Natural killer cell (primary cell): ENCODE measurements at regions not wholly inside any gene's neighbourhood (a gene's known extent, or its start where the extent isn't known, plus 50 kb on each side); places are given as distances from the start of the nearest gene placed in this dataset.

Experiments used
- ATAC-seq, 3 donors: fragments of 150-1000 bp in 2 of 3; fragments of 200-7000 bp in 1 of 3; cut with Tn5 transposase; 1 replicate in 1 of 3; 2 replicates in 2 of 3; pipeline ENCODE4 v1.10.0; 2021; ENCODE audit warnings: mild to moderate bottlenecking in 2 of 3, moderate library complexity in 2 of 3
- DNase-seq, 2 donors: peaks; one replicate each; pipeline versions ENCODE4 v3.0.0 to v3.0.0-alpha.2; 2013 to 2021; ENCODE audit warnings: mixed read lengths in 1 of 2
- H3K27ac ChIP-seq: one replicate; pipeline ENCODE4 v1.5.1; 2013; ENCODE audit warnings: mild to moderate bottlenecking, low read length
- H3K27me3 ChIP-seq: one replicate; pipeline ENCODE4 v1.6.1; 2013; ENCODE audit warnings: low read length; ENCODE audit not compliant: control insufficient read depth, insufficient read depth
- H3K36me3 ChIP-seq: one replicate; pipeline ENCODE4 v1.6.1; 2013; ENCODE audit warnings: low read length; ENCODE audit not compliant: control insufficient read depth, insufficient read depth
- H3K4me1 ChIP-seq: one replicate; pipeline ENCODE4 v1.6.1; 2013; ENCODE audit warnings: low read length; ENCODE audit not compliant: control insufficient read depth, insufficient read depth
- H3K4me3 ChIP-seq: one replicate; pipeline ENCODE4 v1.5.1; 2013; ENCODE audit warnings: low read length
- H3K9me3 ChIP-seq: one replicate; pipeline ENCODE4 v1.6.1; 2013; ENCODE audit warnings: low read length; ENCODE audit not compliant: control insufficient read depth, insufficient read depth
- H3K27ac Mint-ChIP-seq, 2 donors: one replicate each; pipeline ENCODE4 v1.8.0; 2022; ENCODE audit warnings: mild to moderate bottlenecking in 2 of 2, mixed read lengths in 2 of 2, moderate library complexity in 1 of 2
- H3K27me3 Mint-ChIP-seq, 2 donors: one replicate each; pipeline ENCODE4 v1.8.0; 2022; ENCODE audit warnings: low read depth in 2 of 2, mixed read lengths in 2 of 2
- H3K36me3 Mint-ChIP-seq: one replicate; pipeline ENCODE4 v1.8.0; 2022; ENCODE audit warnings: mixed read lengths
- H3K4me1 Mint-ChIP-seq, 2 donors: one replicate each; pipeline ENCODE4 v1.8.0; 2022; ENCODE audit warnings: mixed read lengths in 2 of 2
- H3K4me3 Mint-ChIP-seq: one replicate; pipeline ENCODE4 v1.8.0; 2022; ENCODE audit warnings: mild to moderate bottlenecking, moderate library complexity, mixed read lengths
- H3K9me3 Mint-ChIP-seq, 2 donors: one replicate each; pipeline ENCODE4 v1.8.0; 2022; ENCODE audit warnings: mixed read lengths in 2 of 2
- WGBS: methylation state at CpG from one replicate; pipeline ENCODE4 v1.1.7; 2013; ENCODE audit warnings: missing lambda C conversion rate; ENCODE audit not compliant: insufficient coverage; 5-methylcytosine and 5-hydroxymethylcytosine counted together
- intact Hi-C: fragments of 100-400 bp; cut with micrococcal nuclease; formaldehyde crosslinking; loops from one replicate; pipeline ENCODE4 v1.14.2; 2022
- TF ChIP-seq, protein P1 (sequence below): fragments of 200-600 bp; IDR thresholded peaks from one replicate; pipeline ENCODE4 v1.8.0; 2022; ENCODE audit warnings: antibody characterized with exemption

DNA sequence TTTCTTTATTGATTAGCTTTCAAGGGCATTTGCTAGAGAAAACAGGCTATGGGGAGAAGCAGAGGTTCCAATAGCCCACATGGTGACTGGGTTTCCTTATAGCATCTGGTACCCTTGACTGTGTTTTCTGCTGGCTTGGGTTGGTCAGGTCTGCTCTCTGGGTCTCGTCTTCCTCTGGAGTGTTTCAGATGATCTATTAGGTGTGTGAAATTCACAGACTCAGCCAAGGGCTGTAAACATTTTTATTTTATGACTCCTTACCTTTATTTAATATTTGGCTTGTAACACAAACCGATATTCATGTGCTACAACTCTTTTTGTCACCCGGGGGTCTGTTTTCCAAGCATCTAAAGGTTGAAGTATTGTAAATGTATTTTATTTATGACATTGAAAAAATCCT is 338.9 kb downstream of the GADD45G start:
- no peak for ATAC-seq
- intact Hi-C loops, result no loop called here
- H3K4me3 ChIP-seq, result no peak overlapping the region
- H3K4me1 ChIP-seq, result no peaks in the 10 kb centered on the region
- no peak overlapping the region for H3K27ac Mint-ChIP-seq
- H3K36me3 Mint-ChIP-seq, result no peaks in the 10 kb centered on the region
- H3K4me3 Mint-ChIP-seq, result no peak overlapping the region
- H3K27me3 Mint-ChIP-seq, result peaks cover 25 to 36% of the 10 kb centered on the region in 2 donors
- H3K27ac ChIP-seq, result no peak overlapping the region
- H3K9me3 Mint-ChIP-seq, result no peaks in the 10 kb centered on the region
- H3K9me3 ChIP-seq, result no peaks in the 10 kb centered on the region
- no peaks in the 10 kb centered on the region for H3K4me1 Mint-ChIP-seq
- no peaks in the 10 kb centered on the region for H3K27me3 ChIP-seq
- H3K36me3 ChIP-seq, result no peaks in the 10 kb centered on the region
- WGBS, result 91% methylated on average over 1 of the region's 3 CpGs
- TF ChIP-seq, protein P1, sequence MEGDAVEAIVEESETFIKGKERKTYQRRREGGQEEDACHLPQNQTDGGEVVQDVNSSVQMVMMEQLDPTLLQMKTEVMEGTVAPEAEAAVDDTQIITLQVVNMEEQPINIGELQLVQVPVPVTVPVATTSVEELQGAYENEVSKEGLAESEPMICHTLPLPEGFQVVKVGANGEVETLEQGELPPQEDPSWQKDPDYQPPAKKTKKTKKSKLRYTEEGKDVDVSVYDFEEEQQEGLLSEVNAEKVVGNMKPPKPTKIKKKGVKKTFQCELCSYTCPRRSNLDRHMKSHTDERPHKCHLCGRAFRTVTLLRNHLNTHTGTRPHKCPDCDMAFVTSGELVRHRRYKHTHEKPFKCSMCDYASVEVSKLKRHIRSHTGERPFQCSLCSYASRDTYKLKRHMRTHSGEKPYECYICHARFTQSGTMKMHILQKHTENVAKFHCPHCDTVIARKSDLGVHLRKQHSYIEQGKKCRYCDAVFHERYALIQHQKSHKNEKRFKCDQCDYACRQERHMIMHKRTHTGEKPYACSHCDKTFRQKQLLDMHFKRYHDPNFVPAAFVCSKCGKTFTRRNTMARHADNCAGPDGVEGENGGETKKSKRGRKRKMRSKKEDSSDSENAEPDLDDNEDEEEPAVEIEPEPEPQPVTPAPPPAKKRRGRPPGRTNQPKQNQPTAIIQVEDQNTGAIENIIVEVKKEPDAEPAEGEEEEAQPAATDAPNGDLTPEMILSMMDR, result no peak
- no peak for DNase-seq

DNA sequence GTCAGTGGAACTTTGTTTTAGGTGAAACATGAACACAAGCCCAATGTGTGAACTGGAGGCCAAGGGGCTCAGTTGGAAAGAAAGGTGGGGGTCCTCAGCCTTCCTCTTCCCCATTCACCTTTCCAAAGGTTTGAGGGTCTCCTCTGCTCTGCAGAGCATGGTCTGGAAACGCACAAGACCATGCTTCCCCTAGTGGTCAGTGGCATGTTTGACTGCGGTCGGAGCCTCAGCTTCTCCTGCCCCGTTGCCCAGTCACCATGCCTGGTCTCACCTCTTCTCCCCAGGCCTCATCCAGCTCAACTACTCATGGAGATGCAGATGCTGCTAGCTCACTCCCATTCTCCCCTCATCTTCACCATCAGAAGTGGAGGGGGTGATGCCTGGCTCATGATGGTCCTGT is 340.3 kb downstream of the GADD45G start:
- intact Hi-C loops, result no loop called here
- Histone ChIP-seq H3K9me3 (no peaks in the 10 kb centered on the region), H3K4me3 (no peak overlapping the region), H3K4me1 (no peaks in the 10 kb centered on the region), H3K27me3 (no peaks in the 10 kb centered on the region), H3K27ac (no peak overlapping the region), H3K36me3 (no peaks in the 10 kb centered on the region)
- Mint-ChIP-seq H3K27me3 (peaks cover 20 to 22% of the 10 kb centered on the region in 2 donors), H3K27ac (no peak overlapping the region), H3K9me3 (no peaks in the 10 kb centered on the region), H3K4me1 (no peaks in the 10 kb centered on the region), H3K4me3 (no peak overlapping the region), H3K36me3 (no peaks in the 10 kb centered on the region)
- 96% methylated on average over 4 of the region's 4 CpGs for WGBS
- TF ChIP-seq, protein P1, result no peak
- ATAC-seq (no peak), DNase-seq (no peak)

DNA sequence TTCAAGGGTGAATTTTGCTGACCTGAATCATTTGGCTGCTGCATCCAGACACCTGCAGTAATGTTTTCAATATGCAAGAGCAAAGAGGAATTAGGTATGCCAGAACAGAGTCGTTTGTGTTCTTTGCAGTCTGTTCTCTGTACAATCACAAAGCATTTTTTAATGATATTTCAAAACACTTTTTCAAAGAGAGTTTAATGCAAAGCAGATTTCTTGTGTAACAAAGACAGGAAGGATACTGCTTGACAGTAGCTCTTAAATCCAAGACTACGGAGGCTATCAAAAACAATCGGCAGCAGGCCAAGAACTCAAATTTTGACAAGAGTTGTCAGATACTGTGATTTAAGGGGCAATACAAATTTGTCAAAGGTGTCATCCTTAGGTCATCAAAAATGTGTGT is 341.9 kb downstream of the GADD45G start:
- DNase-seq (no peak), ATAC-seq (no peak)
- intact Hi-C loops, result no loop called here
- no peaks in the 10 kb centered on the region for H3K9me3 Mint-ChIP-seq
- no peaks in the 10 kb centered on the region for H3K4me1 ChIP-seq
- no peak overlapping the region for H3K27ac Mint-ChIP-seq
- no peak overlapping the region for H3K27ac ChIP-seq
- H3K4me3 ChIP-seq, result no peak overlapping the region
- no peaks in the 10 kb centered on the region for H3K27me3 ChIP-seq
- H3K36me3 ChIP-seq, result no peaks in the 10 kb centered on the region
- no peak overlapping the region for H3K4me3 Mint-ChIP-seq
- TF ChIP-seq, protein P1, result no peak
- peaks cover 16 to 20% of the 10 kb centered on the region in 2 donors for H3K27me3 Mint-ChIP-seq
- H3K36me3 Mint-ChIP-seq, result no peaks in the 10 kb centered on the region
- peaks cover 0 to 1% of the 10 kb centered on the region in 2 donors for H3K4me1 Mint-ChIP-seq
- H3K9me3 ChIP-seq, result no peaks in the 10 kb centered on the region
- WGBS, result 87% methylated on average over 3 of the region's 3 CpGs

DNA sequence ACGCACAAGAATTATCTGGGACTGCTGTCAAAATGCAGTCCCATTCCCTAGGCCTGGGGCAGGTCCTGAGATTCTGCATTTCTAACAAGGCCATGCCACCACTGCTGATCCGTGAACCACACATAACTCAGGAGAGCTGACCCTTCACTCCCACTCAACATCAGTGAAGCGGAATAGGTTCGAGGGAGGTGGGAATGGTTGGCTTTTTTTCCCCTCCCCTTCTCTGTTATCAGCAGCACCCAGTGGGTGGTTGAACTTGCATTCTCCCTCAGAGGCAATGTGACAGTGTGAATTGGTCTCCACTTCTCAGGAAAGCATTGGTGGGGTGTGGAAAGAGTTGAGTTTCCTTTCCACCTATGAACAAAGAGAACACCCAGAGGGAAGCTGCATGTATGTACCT is 344.3 kb downstream of the GADD45G start:
- Histone ChIP-seq H3K36me3 (no peaks in the 10 kb centered on the region), H3K4me3 (no peak overlapping the region), H3K4me1 (peaks cover 11% of the 10 kb centered on the region), H3K9me3 (no peaks in the 10 kb centered on the region), H3K27ac (no peak overlapping the region), H3K27me3 (no peaks in the 10 kb centered on the region)
- Mint-ChIP-seq H3K9me3 (no peaks in the 10 kb centered on the region), H3K36me3 (no peaks in the 10 kb centered on the region), H3K4me3 (no peak overlapping the region), H3K27ac (no peak overlapping the region), H3K4me1 (peaks cover 18 to 20% of the 10 kb centered on the region in 2 donors), H3K27me3 (peaks cover under 1 to 7% of the 10 kb centered on the region in 2 donors)
- DNase-seq (no peak), ATAC-seq (no peak)
- TF ChIP-seq, protein P1, result no peak
- WGBS, result 97% methylated on average over 2 of the region's 4 CpGs
- intact Hi-C loops, result no loop called here
